ENCODE measurements at regions not wholly inside any gene's neighbourhood (a gene's known extent, or its start where the extent isn't known, plus 50 kb on each side); places are given as distances from the start of the nearest gene placed in this dataset.

DNA sequence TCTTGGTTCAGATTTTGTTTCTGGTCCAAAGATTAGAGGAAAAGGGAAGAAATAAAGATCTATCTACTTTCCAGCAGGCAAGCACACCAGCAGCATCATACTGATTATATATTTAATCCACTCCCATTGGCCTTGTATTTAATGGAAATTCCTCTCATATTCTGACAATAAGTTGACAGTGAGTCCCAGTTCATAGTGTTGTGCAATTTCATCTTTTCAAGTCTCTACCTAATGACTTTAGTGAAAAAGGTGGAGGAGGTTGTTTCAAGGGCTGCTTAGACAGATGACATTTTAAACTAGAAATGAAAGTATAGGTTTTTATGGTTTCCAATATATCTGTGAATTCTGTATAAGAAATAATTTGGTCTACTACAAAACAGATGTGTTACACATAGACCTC, 298.6 kb downstream of the PABPC4L start:
- no peak for TF ChIP-seq CTCF (IDR thresholded peaks at IDR 0.05)
- no peak for TF ChIP-seq EP300 (IDR thresholded peaks at IDR 0.05; ENCODE audit: low read depth)
